Psoas muscle (tissue), 7 donors: ENCODE measurements at regions not wholly inside any gene's neighbourhood (a gene's known extent, or its start where the extent isn't known, plus 50 kb on each side); places are given as distances from the start of the nearest gene placed in this dataset.

Experiments
- ATAC-seq, 4 donors: fragments of 200-7000 bp; cut with Tn5 transposase; one replicate each; pipeline ENCODE4 v1.9.1; 2020; ENCODE audit warnings: moderate library complexity in 3 of 4, mild to moderate bottlenecking in 2 of 4
- DNase-seq, 2 donors: peaks; one replicate each; pipeline ENCODE4 v3.0.0-alpha.2; 2020
- H3K27ac ChIP-seq: fragments of 200-600 bp; one replicate; pipeline ENCODE4 v1.8.0; 2022
- H3K27me3 ChIP-seq, 3 donors: fragments of 200-600 bp in 1 of 3; one replicate each; pipeline versions ENCODE4 v1.6.1 to v1.8.0; 2013 to 2022; ENCODE audit warnings: low read length in 2 of 3, mild to moderate bottlenecking in 2 of 3, moderate library complexity in 1 of 3; ENCODE audit not compliant: insufficient read depth in 3 of 3
- H3K36me3 ChIP-seq, 2 donors: fragments of 200-600 bp in 1 of 2; one replicate each; pipeline versions ENCODE4 v1.6.1 to v1.8.0; 2013 to 2022; ENCODE audit warnings: low read depth in 1 of 2, mild to moderate bottlenecking in 1 of 2, moderate library complexity in 1 of 2; ENCODE audit not compliant: insufficient read depth in 1 of 2
- H3K4me1 ChIP-seq: fragments of 200-600 bp; one replicate; pipeline ENCODE4 v1.8.0; 2022
- H3K4me3 ChIP-seq: fragments of 200-600 bp; one replicate; pipeline ENCODE4 v1.8.0; 2022; ENCODE audit warnings: mild to moderate bottlenecking
- H3K9me3 ChIP-seq: fragments of 200-600 bp; one replicate; pipeline ENCODE4 v1.8.0; 2022
- CTCF ChIP-seq: fragments of 200-600 bp; IDR thresholded peaks from one replicate; pipeline ENCODE4 v1.8.0; 2022; ENCODE audit warnings: antibody characterized with exemption
- WGBS, 3 donors: extraction: QIAGEN DNeasy Blood & Tissue Kit; methylation state at CpG; one replicate each; pipeline versions ENCODE4 v1.1.6 to v1.1.7; 2013; 5-methylcytosine and 5-hydroxymethylcytosine counted together
- intact Hi-C, 2 donors: fragments of 100-400 bp; cut with DNase I; formaldehyde crosslinking; loops; one replicate each; pipeline versions ENCODE4 v1.11.0 to v1.14.2; 2022
- donor health status: healthy with polysubstance abuse.
- donor health status: DM: no; HTN: no; CAD: no; lungs with moderate emphysema.
- donor health status: Bipolar disorder and iron deficiency.
- donor health status: healthy.
- donor health status: DM: yes; HTN: yes; CAD: no.
- donor health status: DM: no; HTN: no; CAD: no.
- donor health status: DM: yes; HTN: yes; CAD: no.

- DNase-seq (no peak), ATAC-seq (no peak)
- no peak for TF ChIP-seq CTCF
- Histone ChIP-seq H3K4me1 (no peaks in the 10 kb centered on the region), H3K4me3 (no peak overlapping the region), H3K27me3 (no peaks in the 10 kb centered on the region), H3K36me3 (no peaks in the 10 kb centered on the region), H3K9me3 (no peaks in the 10 kb centered on the region), H3K27ac (no peak overlapping the region)
- intact Hi-C loops = no loop called here
- WGBS, 3 donors = 49 to 64% (median 62%) methylated on average over 3 of the region's 3 CpGs
Measured at GRCh38 chr7:35334506-35334905, 80.6 kb upstream of the TBX20 start.

DNA sequence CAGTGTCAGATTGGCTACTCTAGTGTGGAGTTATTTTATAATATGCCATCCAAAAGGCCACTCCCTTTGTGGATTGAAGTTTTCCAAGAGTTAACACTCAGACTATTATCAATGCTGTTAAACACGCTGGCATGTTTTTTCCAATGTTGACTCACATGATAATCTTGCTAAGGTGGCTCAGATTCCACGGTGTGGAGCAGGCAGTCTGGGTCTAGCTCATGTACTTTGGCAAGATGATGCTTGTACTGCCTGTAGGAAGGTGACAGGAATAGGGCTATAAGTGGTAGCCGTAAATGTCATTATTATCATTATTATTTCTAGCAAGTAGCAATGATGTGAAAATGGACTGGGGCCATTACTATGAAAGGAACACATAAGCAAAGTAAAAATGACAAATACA, 79.4 kb upstream of the TBX20 start:
- Histone ChIP-seq H3K4me1 (no peaks in the 10 kb centered on the region), H3K4me3 (no peak overlapping the region), H3K27ac (no peak overlapping the region), H3K9me3 (no peaks in the 10 kb centered on the region), H3K27me3 (no peaks in the 10 kb centered on the region), H3K36me3 (no peaks in the 10 kb centered on the region)
- DNase-seq (no peak), ATAC-seq (no peak)
- intact Hi-C loops = no loop called here
- no peak for TF ChIP-seq CTCF
- 68 to 75% (median 71%) methylated on average over 3 of the region's 3 CpGs for WGBS, 3 donors

- no peak for TF ChIP-seq CTCF
- H3K27ac ChIP-seq = no peak overlapping the region
- no peaks in the 10 kb centered on the region for H3K36me3 ChIP-seq
- no peak for ATAC-seq
- DNase-seq = no peak
- no peaks in the 10 kb centered on the region for H3K9me3 ChIP-seq
- WGBS, 3 donors = 54 to 60% (median 54%) methylated on average over 20 of the region's 20 CpGs
- no peaks in the 10 kb centered on the region for H3K4me1 ChIP-seq
- H3K27me3 ChIP-seq = no peaks in the 10 kb centered on the region
- intact Hi-C loops = no loop called here
- H3K4me3 ChIP-seq = no peak overlapping the region
Measured at GRCh38 chr7:35331730-35332678, 78.1 kb upstream of the TBX20 start.

- WGBS, 3 donors = 53 to 59% (median 59%) methylated on average over 1 of the region's 1 CpG
- TF ChIP-seq CTCF = no peak
Measured at GRCh38 chr7:35329026-35329425, 75.1 kb upstream of the TBX20 start.

GRCh38 chr7:35319606-35320005, 65.7 kb upstream of the TBX20 start:
- DNase-seq (no peak), ATAC-seq (no peak)
- no peaks in the 10 kb centered on the region for H3K36me3 ChIP-seq
- no peak overlapping the region for H3K27ac ChIP-seq
- 52 to 61% (median 52%) methylated on average over 4 of the region's 4 CpGs for WGBS, 3 donors
- no peak for TF ChIP-seq CTCF
- no peaks in the 10 kb centered on the region for H3K9me3 ChIP-seq
- intact Hi-C loops = no loop called here
- peaks cover 0 to 1% (median 0%) of the 10 kb centered on the region in 3 donors for H3K27me3 ChIP-seq
- no peak overlapping the region for H3K4me3 ChIP-seq
- no peaks in the 10 kb centered on the region for H3K4me1 ChIP-seq

More at GRCh38 chr7:35329026-35329425, 75.1 kb upstream of the TBX20 start:
- Histone ChIP-seq H3K36me3 (no peaks in the 10 kb centered on the region), H3K27me3 (no peaks in the 10 kb centered on the region), H3K9me3 (no peaks in the 10 kb centered on the region), H3K4me1 (no peaks in the 10 kb centered on the region), H3K27ac (no peak overlapping the region), H3K4me3 (no peak overlapping the region)
- DNase-seq = no peak
- intact Hi-C loops = no loop called here
- no peak for ATAC-seq
